SK-N-SH treated with all-trans-retinoic acid at 6 μM for 48 hours (cell line): ENCODE measurements at regions not wholly inside any gene's neighbourhood (a gene's known extent, or its start where the extent isn't known, plus 50 kb on each side); places are given as distances from the start of the nearest gene placed in this dataset.

Experiments
- ARNTL ChIP-seq: fragments of 450-650 bp; formaldehyde crosslinking; IDR thresholded peaks from 2 replicates; pipeline ENCODE4 v1.5.0; 2020; ENCODE audit warnings: low read depth, mild to moderate bottlenecking, moderate library complexity, borderline replicate concordance
- BACH2 ChIP-seq: fragments of 250-450 bp; sonication (Bioruptor Pico); IDR thresholded peaks from 2 replicates; pipeline ENCODE4 v1.9.0; 2021; ENCODE audit warnings: mild to moderate bottlenecking, borderline replicate concordance
- CSDC2 ChIP-seq: fragments of 250-450 bp; sonication (Bioruptor Pico); IDR thresholded peaks from 2 replicates; pipeline ENCODE4 v1.5.0; 2020; ENCODE audit warnings: mild to moderate bottlenecking, moderate library complexity
- ISL1 ChIP-seq: fragments of 250-450 bp; sonication (Bioruptor Pico); IDR thresholded peaks from 2 replicates; pipeline ENCODE4 v2.1.2; 2022; ENCODE audit warnings: mild to moderate bottlenecking, moderate library complexity
- SNAI2 ChIP-seq: fragments of 250-450 bp; sonication (Bioruptor Pico); IDR thresholded peaks from 2 replicates; pipeline ENCODE4 v1.5.0; 2020; ENCODE audit warnings: mild to moderate bottlenecking, moderate library complexity
- TCF4 ChIP-seq: fragments of 250-450 bp; sonication (Bioruptor Pico); IDR thresholded peaks from 2 replicates; pipeline ENCODE4 v1.8.0; 2021; ENCODE audit warnings: mild to moderate bottlenecking, moderate library complexity, borderline replicate concordance
- ZFP3 ChIP-seq: fragments of 250-450 bp; sonication (Bioruptor Pico); IDR thresholded peaks from 2 replicates; pipeline ENCODE4 v1.5.0; 2020; ENCODE audit warnings: mild to moderate bottlenecking, moderate library complexity
- ZNF8 ChIP-seq: fragments of 450-650 bp; formaldehyde crosslinking; IDR thresholded peaks from 2 replicates; pipeline ENCODE4 v1.5.0; 2020; ENCODE audit warnings: mild to moderate bottlenecking, moderate library complexity
- TF ChIP-seq, protein P1 (sequence below): fragments of 250-450 bp; sonication (Bioruptor Pico); IDR thresholded peaks from 2 replicates; pipeline ENCODE4 v1.5.1; 2020; ENCODE audit warnings: low read depth, mild to moderate bottlenecking, moderate library complexity
- TF ChIP-seq, protein P2 (sequence below): fragments of 250-450 bp; sonication (Bioruptor Pico); IDR thresholded peaks from 2 replicates; pipeline ENCODE4 v1.8.0; 2020; ENCODE audit warnings: mild to moderate bottlenecking, moderate library complexity, borderline replicate concordance

DNA sequence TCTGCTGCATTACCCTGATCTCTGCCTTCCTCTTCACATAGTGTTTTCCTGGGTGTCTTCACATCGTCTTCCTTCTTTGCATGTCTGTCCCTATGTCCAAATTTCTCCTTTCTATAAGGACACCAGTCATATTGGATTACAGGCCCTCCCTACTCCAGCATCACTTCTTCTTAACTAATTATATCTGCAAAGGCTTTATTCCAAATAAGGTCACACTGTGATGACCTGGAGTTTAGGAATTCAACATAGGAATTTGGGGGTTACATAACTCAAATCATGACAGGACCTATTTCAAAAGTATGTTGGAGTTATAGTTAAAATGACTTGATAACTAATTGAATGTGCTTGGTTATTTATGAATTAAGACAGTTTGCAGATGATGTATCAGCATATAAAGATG lies 490.5 kb upstream of the ERCC4 start:
- TF ChIP-seq ZFP3 (CRISPR knock-in tag) (no peak), TCF4 (CRISPR knock-in tag) (no peak), SNAI2 (CRISPR knock-in tag) (no peak), ARNTL (CRISPR knock-in tag) (no peak), BACH2 (CRISPR knock-in tag) (no peak), CSDC2 (CRISPR knock-in tag) (no peak), ISL1 (CRISPR knock-in tag) (no peak), ZNF8 (CRISPR knock-in tag) (no peak)
- TF ChIP-seq, protein P1, sequence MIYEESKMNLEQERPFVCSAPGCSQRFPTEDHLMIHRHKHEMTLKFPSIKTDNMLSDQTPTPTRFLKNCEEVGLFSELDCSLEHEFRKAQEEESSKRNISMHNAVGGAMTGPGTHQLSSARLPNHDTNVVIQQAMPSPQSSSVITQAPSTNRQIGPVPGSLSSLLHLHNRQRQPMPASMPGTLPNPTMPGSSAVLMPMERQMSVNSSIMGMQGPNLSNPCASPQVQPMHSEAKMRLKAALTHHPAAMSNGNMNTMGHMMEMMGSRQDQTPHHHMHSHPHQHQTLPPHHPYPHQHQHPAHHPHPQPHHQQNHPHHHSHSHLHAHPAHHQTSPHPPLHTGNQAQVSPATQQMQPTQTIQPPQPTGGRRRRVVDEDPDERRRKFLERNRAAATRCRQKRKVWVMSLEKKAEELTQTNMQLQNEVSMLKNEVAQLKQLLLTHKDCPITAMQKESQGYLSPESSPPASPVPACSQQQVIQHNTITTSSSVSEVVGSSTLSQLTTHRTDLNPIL: no peak
- TF ChIP-seq, protein P2, sequence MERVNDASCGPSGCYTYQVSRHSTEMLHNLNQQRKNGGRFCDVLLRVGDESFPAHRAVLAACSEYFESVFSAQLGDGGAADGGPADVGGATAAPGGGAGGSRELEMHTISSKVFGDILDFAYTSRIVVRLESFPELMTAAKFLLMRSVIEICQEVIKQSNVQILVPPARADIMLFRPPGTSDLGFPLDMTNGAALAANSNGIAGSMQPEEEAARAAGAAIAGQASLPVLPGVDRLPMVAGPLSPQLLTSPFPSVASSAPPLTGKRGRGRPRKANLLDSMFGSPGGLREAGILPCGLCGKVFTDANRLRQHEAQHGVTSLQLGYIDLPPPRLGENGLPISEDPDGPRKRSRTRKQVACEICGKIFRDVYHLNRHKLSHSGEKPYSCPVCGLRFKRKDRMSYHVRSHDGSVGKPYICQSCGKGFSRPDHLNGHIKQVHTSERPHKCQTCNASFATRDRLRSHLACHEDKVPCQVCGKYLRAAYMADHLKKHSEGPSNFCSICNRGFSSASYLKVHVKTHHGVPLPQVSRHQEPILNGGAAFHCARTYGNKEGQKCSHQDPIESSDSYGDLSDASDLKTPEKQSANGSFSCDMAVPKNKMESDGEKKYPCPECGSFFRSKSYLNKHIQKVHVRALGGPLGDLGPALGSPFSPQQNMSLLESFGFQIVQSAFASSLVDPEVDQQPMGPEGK (CRISPR knock-in tag): no peak
